Liver (tissue), 7 donors: ENCODE measurements at regions not wholly inside any gene's neighbourhood (a gene's known extent, or its start where the extent isn't known, plus 50 kb on each side); places are given as distances from the start of the nearest gene placed in this dataset.

Experiments used
- DNase-seq: peaks from one replicate; pipeline ENCODE4 v3.0.0-alpha.2; 2017; ENCODE audit warnings: low spot score
- H3K27ac ChIP-seq, 2 donors: one replicate each; pipeline ENCODE4 v1.7.0; 2013; ENCODE audit warnings: inconsistent platforms in 2 of 2, low read length in 2 of 2, control low read depth in 1 of 2, low read depth in 1 of 2, mild to moderate bottlenecking in 1 of 2
- H3K27me3 ChIP-seq, 4 donors: one replicate each; pipeline versions ENCODE4 v1.6.1 to v1.7.0; 2013; ENCODE audit warnings: low read length in 3 of 4, inconsistent platforms in 1 of 4, mild to moderate bottlenecking in 1 of 4, moderate library complexity in 1 of 4; ENCODE audit not compliant: control insufficient read depth in 4 of 4, insufficient read depth in 4 of 4
- H3K36me3 ChIP-seq, 4 donors: one replicate each; pipeline versions ENCODE4 v1.6.1 to v1.7.0; 2013; ENCODE audit warnings: low read length in 3 of 4, mild to moderate bottlenecking in 3 of 4, low read depth in 1 of 4, moderate library complexity in 1 of 4; ENCODE audit not compliant: control insufficient read depth in 4 of 4, insufficient read depth in 3 of 4
- H3K4me1 ChIP-seq, 4 donors: one replicate each; pipeline versions ENCODE4 v1.6.1 to v1.7.0; 2013; ENCODE audit warnings: low read length in 3 of 4, mild to moderate bottlenecking in 3 of 4, moderate library complexity in 1 of 4; ENCODE audit not compliant: control insufficient read depth in 4 of 4, insufficient read depth in 4 of 4
- H3K4me3 ChIP-seq, 3 donors: one replicate each; pipeline versions ENCODE4 v1.6.1 to v1.7.0; 2013; ENCODE audit warnings: low read length in 3 of 3, control low read depth in 1 of 3, low read depth in 1 of 3, mild to moderate bottlenecking in 1 of 3
- H3K9ac ChIP-seq, 2 donors: one replicate each; pipeline ENCODE4 v1.7.0; 2013; ENCODE audit warnings: low read length in 2 of 2, mild to moderate bottlenecking in 2 of 2, moderate library complexity in 2 of 2, control low read depth in 1 of 2, low read depth in 1 of 2
- H3K9me3 ChIP-seq, 4 donors: one replicate each; pipeline versions ENCODE4 v1.6.1 to v1.7.0; 2013; ENCODE audit warnings: low read length in 3 of 4; ENCODE audit not compliant: control insufficient read depth in 4 of 4
- ATF3 ChIP-seq: IDR thresholded peaks from 2 replicates; pipeline ENCODE4 v1.6.1; 2016; ENCODE audit warnings: antibody characterized with exemption
- CTCF ChIP-seq: fragments of 150-350 bp; IDR thresholded peaks from 2 replicates; pipeline ENCODE4 v1.5.1; 2017; ENCODE audit warnings: improper control_type of control experiment, low read depth, low read length; ENCODE audit not compliant: missing input control
- EGR1 ChIP-seq, 2 donors: IDR thresholded peaks; 2 replicates each; pipeline ENCODE4 v1.6.1; 2016 to 2018; ENCODE audit warnings: antibody characterized with exemption in 2 of 2, low read depth in 2 of 2
- FOXA1 ChIP-seq: IDR thresholded peaks from 2 replicates; pipeline ENCODE4 v1.6.1; 2016; ENCODE audit warnings: antibody characterized with exemption
- FOXA2 ChIP-seq: IDR thresholded peaks from 2 replicates; pipeline ENCODE4 v1.6.1; 2016; ENCODE audit warnings: antibody characterized with exemption
- GABPA ChIP-seq, 2 donors: IDR thresholded peaks in 1 of 2; conservative IDR thresholded peaks in 1 of 2; 2 replicates each; pipeline ENCODE4 v1.6.1; 2016; ENCODE audit warnings: antibody characterized with exemption in 2 of 2, mild to moderate bottlenecking in 1 of 2, moderate library complexity in 1 of 2
- JUND ChIP-seq, 2 donors: IDR thresholded peaks; 2 replicates each; pipeline ENCODE4 v1.6.1; 2016; ENCODE audit warnings: antibody characterized with exemption in 2 of 2
- NR2F2 ChIP-seq: IDR thresholded peaks from 2 replicates; pipeline ENCODE4 v1.6.1; 2016; ENCODE audit warnings: antibody characterized with exemption
- RAD21 ChIP-seq, 2 donors: IDR thresholded peaks; 2 replicates each; pipeline ENCODE4 v1.6.1; 2016; ENCODE audit warnings: antibody characterized with exemption in 2 of 2, mild to moderate bottlenecking in 2 of 2
- REST ChIP-seq: IDR thresholded peaks from 2 replicates; pipeline ENCODE4 v1.6.1; 2016; ENCODE audit warnings: antibody characterized with exemption, mild to moderate bottlenecking
- RXRA ChIP-seq, 2 donors: IDR thresholded peaks; 2 replicates each; pipeline ENCODE4 v1.6.1; 2017 to 2018; ENCODE audit warnings: antibody characterized with exemption in 2 of 2, mild to moderate bottlenecking in 1 of 2
- SP1 ChIP-seq: IDR thresholded peaks from 2 replicates; pipeline ENCODE4 v1.6.1; 2018; ENCODE audit warnings: antibody characterized with exemption, mild to moderate bottlenecking
- YY1 ChIP-seq: IDR thresholded peaks from 2 replicates; pipeline ENCODE4 v1.6.1; 2016; ENCODE audit warnings: antibody characterized with exemption, mild to moderate bottlenecking
- ZBTB33 ChIP-seq: IDR thresholded peaks from 2 replicates; pipeline ENCODE4 v1.6.1; 2016; ENCODE audit warnings: antibody characterized with exemption
- donor health status: healthy.
- donor health status: healthy.
- donor health status: healthy.
- donor health status: healthy.

- TF ChIP-seq ZBTB33, result no peak
Measured at GRCh38 chr3:153649286-153649839, 471.8 kb upstream of the ARHGEF26 start (continued).

- Histone ChIP-seq H3K27me3 (no peaks in the 10 kb centered on the region), H3K9me3 (no peaks in the 10 kb centered on the region), H3K4me3 (no peak overlapping the region), H3K36me3 (no peaks in the 10 kb centered on the region), H3K27ac (no peak overlapping the region), H3K9ac (no peak overlapping the region), H3K4me1 (no peaks in the 10 kb centered on the region)
- TF ChIP-seq RAD21 (IDR thresholded peaks at IDR 0.05), result no peak
- TF ChIP-seq FOXA1, result no peak
- no peak for TF ChIP-seq JUND (IDR thresholded peaks at IDR 0.05)
- TF ChIP-seq CTCF, result no peak
- no peak for TF ChIP-seq GABPA (IDR thresholded peaks at IDR 0.05 in 1 of 2, conservative IDR thresholded peaks at IDR 0.05 in 1 of 2)
- no peak for TF ChIP-seq FOXA2
- no peak for TF ChIP-seq ZBTB33
- no peak for TF ChIP-seq EGR1 (IDR thresholded peaks at IDR 0.05; ENCODE audit: low read depth in 2 of 2)
- no peak for TF ChIP-seq REST
- no peak for TF ChIP-seq RXRA (IDR thresholded peaks at IDR 0.05)
- DNase-seq, result no peak
Measured at GRCh38 chr3:153652076-153652475, 469.1 kb upstream of the ARHGEF26 start.

GRCh38 chr3:153657046-153657445, 464.1 kb upstream of the ARHGEF26 start:
- no peaks in the 10 kb centered on the region for H3K9me3 ChIP-seq
- H3K4me3 ChIP-seq, result no peak overlapping the region
- no peak for DNase-seq
- TF ChIP-seq SP1 (no peak), ATF3 (no peak), EGR1 (IDR thresholded peaks at IDR 0.05; ENCODE audit: low read depth in 2 of 2) (no peak), ZBTB33 (no peak), FOXA2 (no peak), CTCF (no peak), YY1 (no peak), JUND (IDR thresholded peaks at IDR 0.05) (no peak), NR2F2 (no peak), RAD21 (IDR thresholded peaks at IDR 0.05) (no peak), GABPA (IDR thresholded peaks at IDR 0.05 in 1 of 2, conservative IDR thresholded peaks at IDR 0.05 in 1 of 2) (no peak)
- H3K27ac ChIP-seq, result no peak overlapping the region
- H3K27me3 ChIP-seq, result no peaks in the 10 kb centered on the region
- no peak overlapping the region for H3K9ac ChIP-seq
- no peaks in the 10 kb centered on the region for H3K4me1 ChIP-seq
- H3K36me3 ChIP-seq, result no peaks in the 10 kb centered on the region
